ENCODE measurements at regions not wholly inside any gene's neighbourhood (a gene's known extent, or its start where the extent isn't known, plus 50 kb on each side); places are given as distances from the start of the nearest gene placed in this dataset.

- TF ChIP-seq EZH2 (IDR thresholded peaks at IDR 0.05; ENCODE audit: insufficient read depth, poor library complexity, severe bottlenecking) (no peak), EZH2phosphoT487 (IDR thresholded peaks at IDR 0.05; ENCODE audit: insufficient read depth, low read depth) (no peak)
Observed at GRCh38 chr18:8546677-8547076, 62.6 kb upstream of the RAB12 start.

All from GM23248 (cell line).